PC-9 (cell line): ENCODE measurements at regions not wholly inside any gene's neighbourhood (a gene's known extent, or its start where the extent isn't known, plus 50 kb on each side); places are given as distances from the start of the nearest gene placed in this dataset.

Experiments
- BruUV-seq: library from RNA; stranded (reverse); fragments of 400-500 nt; replicated peaks from 2 replicates; lab custom pipeline; 2021; lab: Mats Ljungman, UMichigan
- CTCF ChIA-PET: fragments of 300-600 bp; sonication (Branson Sonifier 250); formaldehyde crosslinking; loops from one replicate; lab custom pipeline; 2022; ENCODE audit warnings: antibody characterized with exemption; lab: Charles Lee
- POLR2A ChIA-PET: fragments of 300-600 bp; sonication (Branson Sonifier 250); formaldehyde crosslinking; loops from one replicate; lab custom pipeline; 2022; ENCODE audit warnings: antibody characterized with exemption; ENCODE audit not compliant: unreplicated experiment; lab: Charles Lee
- DNase-seq, 2 experiments: peaks; one replicate each; pipeline versions ENCODE4 v3.0.0 to v3.0.0-alpha.2; 2015 to 2022; ENCODE audit warnings: mixed read lengths in 1 of 2
- H2AFZ ChIP-seq: fragments of 200-600 bp; sonication (generic); 2 replicates; pipeline ENCODE4 v1.8.1; 2017; ENCODE audit warnings: antibody characterized with exemption
- H3F3A ChIP-seq: fragments of 200-600 bp; sonication (generic); 2 replicates; pipeline ENCODE4 v1.8.1; 2017; ENCODE audit warnings: antibody characterized with exemption, mild to moderate bottlenecking, low read depth; ENCODE audit not compliant: insufficient read depth
- H3K27ac ChIP-seq: fragments of 200-600 bp; sonication (generic); 2 replicates; pipeline ENCODE4 v1.6.1; 2016; ENCODE audit warnings: mixed run types
- H3K27me3 ChIP-seq: fragments of 200-600 bp; sonication (generic); 2 replicates; pipeline ENCODE4 v1.6.1; 2016; ENCODE audit warnings: low read depth, mixed run types; ENCODE audit not compliant: insufficient read depth
- H3K36me3 ChIP-seq: fragments of 200-600 bp; sonication (generic); 2 replicates; pipeline ENCODE4 v1.6.1; 2016; ENCODE audit warnings: low read depth, mixed run types
- H3K4me1 ChIP-seq: fragments of 200-600 bp; sonication (generic); replicated peaks from 2 replicates; pipeline ENCODE4 v1.6.1; 2016; ENCODE audit warnings: mixed run types; ENCODE audit not compliant: insufficient read depth
- H3K4me2 ChIP-seq: fragments of 200-600 bp; sonication (generic); 2 replicates; pipeline ENCODE4 v1.6.1; 2017; ENCODE audit warnings: mixed run types
- H3K4me3 ChIP-seq: fragments of 200-600 bp; sonication (generic); 2 replicates; pipeline ENCODE4 v1.6.1; 2016; ENCODE audit warnings: mixed run types
- H3K79me2 ChIP-seq: fragments of 200-600 bp; sonication (generic); 2 replicates; pipeline ENCODE4 v1.6.1; 2017; ENCODE audit warnings: low read depth, mixed run types
- H3K9me2 ChIP-seq: fragments of 200-600 bp; sonication (generic); 2 replicates; pipeline ENCODE4 v1.8.1; 2017; ENCODE audit warnings: mild to moderate bottlenecking; ENCODE audit not compliant: insufficient read depth
- H3K9me3 ChIP-seq: fragments of 200-600 bp; sonication (generic); 2 replicates; pipeline ENCODE4 v1.8.1; 2016; ENCODE audit warnings: low read depth; ENCODE audit not compliant: insufficient read depth
- H4K20me1 ChIP-seq: fragments of 200-600 bp; sonication (generic); 2 replicates; pipeline ENCODE4 v1.8.1; 2017; ENCODE audit not compliant: insufficient read depth
- EZH2 ChIP-seq: fragments of 200-600 bp; sonication (generic); IDR thresholded peaks from 2 replicates; pipeline ENCODE4 v1.8.0; 2017; ENCODE audit warnings: antibody characterized with exemption, low read depth
- intact Hi-C: fragments of 100-400 bp; cut with micrococcal nuclease; formaldehyde crosslinking; loops from one replicate; pipeline ENCODE4 v1.10.0; 2022; ENCODE audit not compliant: unreplicated experiment
- TF ChIP-seq, protein P1 (sequence below): fragments of 200-600 bp; sonication (generic); conservative IDR thresholded peaks from 2 replicates; pipeline ENCODE4 v1.6.1; 2017; ENCODE audit warnings: mixed run types, antibody characterized with exemption, mild to moderate bottlenecking, moderate library complexity

DNA sequence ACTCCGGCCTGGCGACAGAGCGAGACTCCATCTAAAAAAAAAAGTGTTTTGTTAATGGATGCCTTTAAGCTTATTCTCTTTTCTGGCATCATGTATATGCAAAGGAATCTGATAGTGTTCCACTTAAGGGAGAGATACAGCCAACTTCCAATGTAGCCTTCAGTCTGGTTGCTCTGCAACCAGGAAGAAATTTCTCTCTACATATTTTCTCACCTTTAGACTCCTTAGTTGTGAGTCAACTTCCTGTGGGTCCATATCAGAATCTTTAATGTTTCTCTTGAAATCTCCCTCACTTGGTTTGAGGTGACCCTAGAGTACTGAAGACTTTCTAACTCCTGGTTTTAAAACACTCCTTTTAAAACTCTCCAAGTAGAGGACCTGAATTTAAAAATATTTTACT is 340.4 kb downstream of the SLC6A15 start:
- no peaks in the 10 kb centered on the region for H4K20me1 ChIP-seq

DNA sequence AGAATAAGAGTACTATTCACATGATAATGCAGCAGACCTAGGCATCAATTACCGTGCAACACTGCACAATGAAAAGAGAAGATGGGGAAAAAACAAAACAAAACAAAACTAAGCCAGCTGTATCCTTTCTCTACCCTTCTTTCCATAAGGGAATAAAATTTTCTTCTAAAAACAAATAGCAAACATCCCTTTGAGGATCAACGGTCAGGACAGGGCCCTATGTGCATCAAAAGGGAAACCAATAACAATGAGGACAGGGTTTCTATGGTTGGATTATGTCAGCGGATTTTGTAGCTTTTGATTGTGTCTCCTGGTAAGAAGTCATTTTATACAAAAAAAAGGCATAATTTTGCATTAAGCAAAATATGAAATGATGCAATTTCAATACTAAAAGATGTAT is 350.3 kb downstream of the SLC6A15 start:
- ChIA-PET CTCF (no interaction called here), POLR2A (no interaction called here)
- TF ChIP-seq, protein P1, sequence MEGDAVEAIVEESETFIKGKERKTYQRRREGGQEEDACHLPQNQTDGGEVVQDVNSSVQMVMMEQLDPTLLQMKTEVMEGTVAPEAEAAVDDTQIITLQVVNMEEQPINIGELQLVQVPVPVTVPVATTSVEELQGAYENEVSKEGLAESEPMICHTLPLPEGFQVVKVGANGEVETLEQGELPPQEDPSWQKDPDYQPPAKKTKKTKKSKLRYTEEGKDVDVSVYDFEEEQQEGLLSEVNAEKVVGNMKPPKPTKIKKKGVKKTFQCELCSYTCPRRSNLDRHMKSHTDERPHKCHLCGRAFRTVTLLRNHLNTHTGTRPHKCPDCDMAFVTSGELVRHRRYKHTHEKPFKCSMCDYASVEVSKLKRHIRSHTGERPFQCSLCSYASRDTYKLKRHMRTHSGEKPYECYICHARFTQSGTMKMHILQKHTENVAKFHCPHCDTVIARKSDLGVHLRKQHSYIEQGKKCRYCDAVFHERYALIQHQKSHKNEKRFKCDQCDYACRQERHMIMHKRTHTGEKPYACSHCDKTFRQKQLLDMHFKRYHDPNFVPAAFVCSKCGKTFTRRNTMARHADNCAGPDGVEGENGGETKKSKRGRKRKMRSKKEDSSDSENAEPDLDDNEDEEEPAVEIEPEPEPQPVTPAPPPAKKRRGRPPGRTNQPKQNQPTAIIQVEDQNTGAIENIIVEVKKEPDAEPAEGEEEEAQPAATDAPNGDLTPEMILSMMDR, result no peak
- TF ChIP-seq EZH2, result no peak
- Histone ChIP-seq H3K4me1 (no peaks in the 10 kb centered on the region), H3K9me3 (no peaks in the 10 kb centered on the region), H3K4me2 (no peak overlapping the region), H3K36me3 (no peaks in the 10 kb centered on the region), H3K27me3 (no peaks in the 10 kb centered on the region), H3K27ac (no peak overlapping the region), H4K20me1 (no peaks in the 10 kb centered on the region), H3K9me2 (no peaks in the 10 kb centered on the region), H3F3A (no peaks in the 10 kb centered on the region), H3K79me2 (no peaks in the 10 kb centered on the region), H2AFZ (no peak overlapping the region), H3K4me3 (no peak overlapping the region)
- BruUV-seq, result no TSS peak
- intact Hi-C loops, result no loop called here
- no peak for DNase-seq

More for the DNA sequence above, 340.4 kb downstream of the SLC6A15 start:
- Histone ChIP-seq H3K27me3 (no peaks in the 10 kb centered on the region), H3K36me3 (no peaks in the 10 kb centered on the region), H3K27ac (no peak overlapping the region), H3K4me1 (no peaks in the 10 kb centered on the region), H3K4me3 (no peak overlapping the region), H2AFZ (no peak overlapping the region), H3K9me2 (no peaks in the 10 kb centered on the region), H3K4me2 (no peak overlapping the region), H3K79me2 (no peaks in the 10 kb centered on the region), H3K9me3 (no peaks in the 10 kb centered on the region; the same call in 1 of the 2 replicates), H3F3A (no peaks in the 10 kb centered on the region)
- intact Hi-C loops, result no loop called here
- TF ChIP-seq, protein P1, result no peak
- no peak for TF ChIP-seq EZH2
- ChIA-PET POLR2A (no interaction called here), CTCF (no interaction called here)
- BruUV-seq, result no TSS peak
- no peak for DNase-seq

DNA sequence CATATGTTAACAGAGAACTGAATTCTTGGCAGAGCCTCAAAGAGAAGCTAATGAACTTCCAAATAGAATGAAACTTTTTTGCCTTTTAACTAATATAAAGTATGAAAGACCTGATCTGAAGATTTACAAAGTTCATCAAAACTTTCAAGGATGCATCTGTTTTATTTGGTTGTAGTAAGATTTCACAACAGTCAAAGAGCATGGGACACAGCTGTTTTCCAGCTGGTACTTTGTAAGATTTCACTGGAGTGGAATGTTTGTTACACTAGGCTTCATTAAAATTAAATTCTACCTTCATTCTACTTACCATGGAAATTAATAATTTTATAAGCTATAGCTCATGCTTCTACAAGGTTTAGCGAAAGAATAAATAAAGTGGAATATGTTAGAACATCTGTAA is 351.2 kb downstream of the SLC6A15 start:
- H3K4me2 ChIP-seq, result no peak overlapping the region
- H3K9me3 ChIP-seq, result no peaks in the 10 kb centered on the region
- no peaks in the 10 kb centered on the region for H3K9me2 ChIP-seq
- no peak overlapping the region for H2AFZ ChIP-seq
- H3K79me2 ChIP-seq, result no peaks in the 10 kb centered on the region
- POLR2A ChIA-PET, result no interaction called here
- H3K27me3 ChIP-seq, result no peaks in the 10 kb centered on the region
- no peaks in the 10 kb centered on the region for H4K20me1 ChIP-seq
- H3K4me1 ChIP-seq, result no peaks in the 10 kb centered on the region
- no TSS peak for BruUV-seq
- DNase-seq, result no peak
- intact Hi-C loops, result no loop called here
- H3K36me3 ChIP-seq, result no peaks in the 10 kb centered on the region
- no peak overlapping the region for H3K27ac ChIP-seq
- CTCF ChIA-PET, result no interaction called here
- TF ChIP-seq, protein P1, result no peak
- no peak for TF ChIP-seq EZH2
- no peak overlapping the region for H3K4me3 ChIP-seq
- no peaks in the 10 kb centered on the region for H3F3A ChIP-seq
